ENCODE measurements at regions not wholly inside any gene's neighbourhood (a gene's known extent, or its start where the extent isn't known, plus 50 kb on each side); places are given as distances from the start of the nearest gene placed in this dataset.

DNA sequence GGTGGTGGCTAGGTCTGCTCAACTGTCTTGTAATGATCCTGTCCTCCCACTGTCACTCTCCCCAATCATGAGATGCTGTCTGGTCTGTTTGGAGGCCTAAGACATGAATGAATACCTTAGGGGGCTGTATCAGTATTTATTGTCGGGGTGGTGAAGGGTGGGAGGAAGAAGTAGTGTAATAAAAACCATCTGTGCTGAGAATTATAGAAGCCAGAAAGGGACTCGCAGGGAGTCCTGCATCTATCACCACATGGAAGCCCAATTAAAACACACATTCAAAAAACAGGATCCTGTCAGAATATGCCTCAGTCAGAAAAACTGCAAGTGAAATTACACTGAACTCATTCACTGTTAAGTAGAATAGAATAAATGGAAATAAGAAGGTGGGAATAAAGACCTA lies 1134.3 kb upstream of the C9orf72 start:
- TF ChIP-seq, protein P1, sequence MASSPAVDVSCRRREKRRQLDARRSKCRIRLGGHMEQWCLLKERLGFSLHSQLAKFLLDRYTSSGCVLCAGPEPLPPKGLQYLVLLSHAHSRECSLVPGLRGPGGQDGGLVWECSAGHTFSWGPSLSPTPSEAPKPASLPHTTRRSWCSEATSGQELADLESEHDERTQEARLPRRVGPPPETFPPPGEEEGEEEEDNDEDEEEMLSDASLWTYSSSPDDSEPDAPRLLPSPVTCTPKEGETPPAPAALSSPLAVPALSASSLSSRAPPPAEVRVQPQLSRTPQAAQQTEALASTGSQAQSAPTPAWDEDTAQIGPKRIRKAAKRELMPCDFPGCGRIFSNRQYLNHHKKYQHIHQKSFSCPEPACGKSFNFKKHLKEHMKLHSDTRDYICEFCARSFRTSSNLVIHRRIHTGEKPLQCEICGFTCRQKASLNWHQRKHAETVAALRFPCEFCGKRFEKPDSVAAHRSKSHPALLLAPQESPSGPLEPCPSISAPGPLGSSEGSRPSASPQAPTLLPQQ (tag by site-specific recombination; IDR thresholded peaks at IDR 0.05) = no peak
- TF ChIP-seq RBAK (tag by site-specific recombination; IDR thresholded peaks at IDR 0.05) (no peak), ZNF175 (tag by site-specific recombination; IDR thresholded peaks at IDR 0.05) (no peak), CTCF (tag by site-specific recombination; IDR thresholded peaks at IDR 0.05) (no peak), ZNF664 (tag by site-specific recombination; IDR thresholded peaks at IDR 0.05) (no peak), EGR2 (tag by site-specific recombination; IDR thresholded peaks at IDR 0.05; ENCODE audit: low read depth) (no peak), MEIS1 (CRISPR knock-in tag; IDR thresholded peaks at IDR 0.05; ENCODE audit: borderline replicate concordance) (no peak), REST (tag by site-specific recombination; IDR thresholded peaks at IDR 0.05) (no peak)
- TF ChIP-seq, protein P2, sequence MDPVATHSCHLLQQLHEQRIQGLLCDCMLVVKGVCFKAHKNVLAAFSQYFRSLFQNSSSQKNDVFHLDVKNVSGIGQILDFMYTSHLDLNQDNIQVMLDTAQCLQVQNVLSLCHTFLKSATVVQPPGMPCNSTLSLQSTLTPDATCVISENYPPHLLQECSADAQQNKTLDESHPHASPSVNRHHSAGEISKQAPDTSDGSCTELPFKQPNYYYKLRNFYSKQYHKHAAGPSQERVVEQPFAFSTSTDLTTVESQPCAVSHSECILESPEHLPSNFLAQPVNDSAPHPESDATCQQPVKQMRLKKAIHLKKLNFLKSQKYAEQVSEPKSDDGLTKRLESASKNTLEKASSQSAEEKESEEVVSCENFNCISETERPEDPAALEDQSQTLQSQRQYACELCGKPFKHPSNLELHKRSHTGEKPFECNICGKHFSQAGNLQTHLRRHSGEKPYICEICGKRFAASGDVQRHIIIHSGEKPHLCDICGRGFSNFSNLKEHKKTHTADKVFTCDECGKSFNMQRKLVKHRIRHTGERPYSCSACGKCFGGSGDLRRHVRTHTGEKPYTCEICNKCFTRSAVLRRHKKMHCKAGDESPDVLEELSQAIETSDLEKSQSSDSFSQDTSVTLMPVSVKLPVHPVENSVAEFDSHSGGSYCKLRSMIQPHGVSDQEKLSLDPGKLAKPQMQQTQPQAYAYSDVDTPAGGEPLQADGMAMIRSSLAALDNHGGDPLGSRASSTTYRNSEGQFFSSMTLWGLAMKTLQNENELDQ (tag by site-specific recombination; IDR thresholded peaks at IDR 0.05; ENCODE audit: low read depth) = no peak

Measured in HEK293 (cell line).